ENCODE measurements at regions not wholly inside any gene's neighbourhood (a gene's known extent, or its start where the extent isn't known, plus 50 kb on each side); places are given as distances from the start of the nearest gene placed in this dataset.

DNA sequence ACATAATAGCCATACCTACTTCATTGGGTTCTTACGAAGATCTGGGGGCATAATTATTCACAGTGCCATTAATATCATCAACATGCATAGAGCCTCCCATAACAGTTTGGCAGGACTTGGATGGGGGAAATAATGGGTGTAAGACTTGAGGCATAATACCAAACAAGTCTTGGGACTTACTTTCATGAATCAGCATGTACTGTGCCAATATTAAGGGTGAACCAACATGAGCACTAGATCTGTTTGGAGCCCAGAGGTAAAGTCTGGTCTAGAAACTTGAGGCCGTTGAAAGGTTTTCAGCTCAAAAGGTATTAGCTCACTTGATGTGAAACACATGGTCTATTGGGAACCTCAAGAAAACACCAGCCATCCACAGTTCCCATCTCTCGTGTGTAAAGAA is 56.7 kb upstream of the ZC3H11B start:
- Histone ChIP-seq H3K9ac (ENCODE audit: extremely low read depth, insufficient read length, low read length) (no peak overlapping the region), H2BK12ac (ENCODE audit: insufficient read length, low read depth, low read length) (no peak overlapping the region), H2AFZ (ENCODE audit: low read length) (no peak overlapping the region), H3K56ac (ENCODE audit: insufficient read length, low read depth, low read length) (no peak overlapping the region), H3K27ac (ENCODE audit: insufficient read length, low read depth, low read length) (no peak overlapping the region), H2BK20ac (ENCODE audit: low read depth, low read length, poor library complexity, severe bottlenecking) (no peak overlapping the region), H4K8ac (replicated peaks; ENCODE audit: insufficient read length, low read depth, low read length) (no peak overlapping the region), H3K23ac (ENCODE audit: insufficient read length, low read depth, low read length) (no peak overlapping the region), H2BK120ac (ENCODE audit: low read depth, low read length, poor library complexity, severe bottlenecking) (no peak overlapping the region), H3K14ac (ENCODE audit: insufficient read depth, low read length) (no peak overlapping the region), H3K4ac (ENCODE audit: low read depth, low read length) (no peak overlapping the region), H3K18ac (ENCODE audit: insufficient read length, low read depth, low read length) (no peak overlapping the region), H3K9me3 (ENCODE audit: control insufficient read depth, low read depth, low read length) (no peaks in the 10 kb centered on the region), H4K20me1 (ENCODE audit: control insufficient read depth, insufficient read depth, insufficient read length) (no peaks in the 10 kb centered on the region), H3K79me2 (ENCODE audit: insufficient read depth, low read length) (no peaks in the 10 kb centered on the region), H4K91ac (ENCODE audit: insufficient read length, low read depth, low read length) (no peak overlapping the region), H2BK5ac (ENCODE audit: insufficient read length, low read length) (no peak overlapping the region), H2AK5ac (ENCODE audit: insufficient read length, low read length) (no peak overlapping the region), H3T11ph (ENCODE audit: low read length) (no peak overlapping the region), H3K4me2 (ENCODE audit: insufficient read depth, insufficient read length, low read length) (no peak overlapping the region), H4K5ac (ENCODE audit: insufficient read length, low read depth, low read length) (no peak overlapping the region), H3K27me3 (ENCODE audit: insufficient read depth, low read length) (no peaks in the 10 kb centered on the region), H2BK15ac (ENCODE audit: low read depth, low read length) (no peak overlapping the region), H3K79me1 (ENCODE audit: insufficient read depth, low read depth, low read length, poor library complexity, severe bottlenecking) (no peaks in the 10 kb centered on the region), H3K23me2 (ENCODE audit: insufficient read length, low read depth, low read length, poor library complexity, severe bottlenecking) (no peaks in the 10 kb centered on the region), H3K4me1 (ENCODE audit: insufficient read depth, low read length) (no peaks in the 10 kb centered on the region)
- no CpG with 5 or more reads among the region's 3 CpGs for WGBS (ENCODE audit: extremely low coverage, insufficient read length, low lambda C conversion rate)
- Mint-ChIP-seq H3K27ac (no peak overlapping the region), H3K4me1 (no peaks in the 10 kb centered on the region), H3K36me3 (ENCODE audit: insufficient read depth in 1 of 3, low read depth in 3 of 3) (no peaks in the 10 kb centered on the region), H3K4me3 (no peak overlapping the region), H3K27me3 (ENCODE audit: low read depth) (no peaks in the 10 kb centered on the region), H3K9me3 (no peaks in the 10 kb centered on the region)
- TF ChIP-seq, protein P1, sequence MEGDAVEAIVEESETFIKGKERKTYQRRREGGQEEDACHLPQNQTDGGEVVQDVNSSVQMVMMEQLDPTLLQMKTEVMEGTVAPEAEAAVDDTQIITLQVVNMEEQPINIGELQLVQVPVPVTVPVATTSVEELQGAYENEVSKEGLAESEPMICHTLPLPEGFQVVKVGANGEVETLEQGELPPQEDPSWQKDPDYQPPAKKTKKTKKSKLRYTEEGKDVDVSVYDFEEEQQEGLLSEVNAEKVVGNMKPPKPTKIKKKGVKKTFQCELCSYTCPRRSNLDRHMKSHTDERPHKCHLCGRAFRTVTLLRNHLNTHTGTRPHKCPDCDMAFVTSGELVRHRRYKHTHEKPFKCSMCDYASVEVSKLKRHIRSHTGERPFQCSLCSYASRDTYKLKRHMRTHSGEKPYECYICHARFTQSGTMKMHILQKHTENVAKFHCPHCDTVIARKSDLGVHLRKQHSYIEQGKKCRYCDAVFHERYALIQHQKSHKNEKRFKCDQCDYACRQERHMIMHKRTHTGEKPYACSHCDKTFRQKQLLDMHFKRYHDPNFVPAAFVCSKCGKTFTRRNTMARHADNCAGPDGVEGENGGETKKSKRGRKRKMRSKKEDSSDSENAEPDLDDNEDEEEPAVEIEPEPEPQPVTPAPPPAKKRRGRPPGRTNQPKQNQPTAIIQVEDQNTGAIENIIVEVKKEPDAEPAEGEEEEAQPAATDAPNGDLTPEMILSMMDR (conservative IDR thresholded peaks at IDR 0.05) = no peak
- no peak for DNase-seq

Data from H9 (cell line).